ENCODE measurements at regions not wholly inside any gene's neighbourhood (a gene's known extent, or its start where the extent isn't known, plus 50 kb on each side); places are given as distances from the start of the nearest gene placed in this dataset.

DNA sequence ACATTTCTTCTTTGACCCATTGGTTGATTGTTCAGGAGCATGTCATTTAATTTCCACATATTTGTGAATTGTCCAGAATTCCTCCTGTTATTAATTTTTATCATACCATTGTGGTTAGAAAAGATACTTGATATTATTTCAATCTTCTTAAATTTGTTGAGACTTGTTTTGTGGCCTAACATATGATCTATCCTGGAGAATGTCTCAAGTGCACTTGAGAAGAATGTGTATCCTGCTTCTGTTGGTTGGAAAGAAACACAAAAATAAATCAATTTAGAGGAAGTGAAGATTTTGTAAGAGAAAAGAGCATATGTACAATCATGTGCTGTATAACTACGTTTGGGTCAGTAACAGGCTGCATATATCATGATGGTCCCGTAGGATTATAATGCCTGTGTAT is 118.6 kb upstream of the CDC42EP3 start:
- TF ChIP-seq, protein P1, sequence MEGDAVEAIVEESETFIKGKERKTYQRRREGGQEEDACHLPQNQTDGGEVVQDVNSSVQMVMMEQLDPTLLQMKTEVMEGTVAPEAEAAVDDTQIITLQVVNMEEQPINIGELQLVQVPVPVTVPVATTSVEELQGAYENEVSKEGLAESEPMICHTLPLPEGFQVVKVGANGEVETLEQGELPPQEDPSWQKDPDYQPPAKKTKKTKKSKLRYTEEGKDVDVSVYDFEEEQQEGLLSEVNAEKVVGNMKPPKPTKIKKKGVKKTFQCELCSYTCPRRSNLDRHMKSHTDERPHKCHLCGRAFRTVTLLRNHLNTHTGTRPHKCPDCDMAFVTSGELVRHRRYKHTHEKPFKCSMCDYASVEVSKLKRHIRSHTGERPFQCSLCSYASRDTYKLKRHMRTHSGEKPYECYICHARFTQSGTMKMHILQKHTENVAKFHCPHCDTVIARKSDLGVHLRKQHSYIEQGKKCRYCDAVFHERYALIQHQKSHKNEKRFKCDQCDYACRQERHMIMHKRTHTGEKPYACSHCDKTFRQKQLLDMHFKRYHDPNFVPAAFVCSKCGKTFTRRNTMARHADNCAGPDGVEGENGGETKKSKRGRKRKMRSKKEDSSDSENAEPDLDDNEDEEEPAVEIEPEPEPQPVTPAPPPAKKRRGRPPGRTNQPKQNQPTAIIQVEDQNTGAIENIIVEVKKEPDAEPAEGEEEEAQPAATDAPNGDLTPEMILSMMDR (conservative IDR thresholded peaks at IDR 0.05): no peak
- no peak overlapping the region for H3K27ac ChIP-seq

DNA sequence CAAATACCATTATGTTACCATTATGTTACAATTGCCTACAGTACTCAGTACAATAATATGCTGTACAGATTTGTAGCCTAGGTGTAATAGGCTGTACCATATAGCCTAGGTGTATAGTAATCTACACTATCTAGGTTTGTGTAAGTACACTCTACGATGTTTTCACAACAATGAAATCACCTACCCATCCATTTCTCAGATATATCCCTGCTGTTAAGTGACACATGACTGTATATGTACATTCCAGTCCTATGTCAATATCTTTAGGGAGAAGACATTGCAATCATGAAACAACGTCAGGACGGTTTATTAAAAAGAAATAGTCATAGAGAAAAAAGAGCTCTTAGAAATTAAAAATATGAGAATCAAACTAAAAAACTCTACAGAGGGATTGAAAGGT is 119.0 kb upstream of the CDC42EP3 start:
- H3K27ac ChIP-seq: no peak overlapping the region
- TF ChIP-seq, protein P1 (conservative IDR thresholded peaks at IDR 0.05): no peak

DNA sequence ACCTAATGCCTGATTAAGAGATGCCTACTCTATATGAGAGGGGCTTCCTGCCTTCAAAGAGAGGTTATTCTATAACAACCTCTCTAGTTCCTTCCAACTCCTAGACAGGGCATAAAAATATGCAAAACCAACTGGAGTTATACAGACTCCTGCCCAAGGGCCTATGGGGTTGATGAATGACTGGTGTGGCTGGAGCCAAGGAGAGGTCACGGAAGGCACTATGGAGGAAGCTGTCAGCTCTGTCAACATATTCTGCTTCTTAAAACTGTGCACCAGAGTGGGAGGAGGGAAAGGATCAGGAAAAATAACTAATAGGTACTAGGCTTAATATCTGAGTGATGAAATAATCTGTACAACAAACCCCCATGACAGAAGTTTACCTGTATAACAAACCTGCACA is 120.9 kb upstream of the CDC42EP3 start:
- no peak overlapping the region for H3K27ac ChIP-seq
- TF ChIP-seq, protein P1 (conservative IDR thresholded peaks at IDR 0.05): no peak

DNA sequence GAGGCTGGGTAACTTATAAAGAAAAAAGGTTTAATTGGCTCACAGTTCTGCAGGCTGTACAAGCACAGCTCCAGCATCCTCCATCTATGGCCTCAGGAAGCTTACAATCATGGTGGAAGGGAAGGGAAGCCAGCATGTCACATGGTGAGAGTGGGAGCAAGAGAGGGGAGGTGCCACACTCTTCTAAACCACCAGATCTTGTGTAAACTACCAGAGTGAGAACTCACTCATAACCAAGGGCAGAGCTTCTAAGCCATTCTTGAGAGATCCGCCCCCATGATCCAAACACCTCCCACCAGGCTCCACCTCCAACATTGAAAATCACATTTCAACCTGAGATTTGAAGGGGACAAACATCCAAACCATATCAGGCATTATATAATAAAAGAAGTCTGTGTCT is 121.6 kb upstream of the CDC42EP3 start:
- no peak overlapping the region for H3K27ac ChIP-seq
- TF ChIP-seq, protein P1 (conservative IDR thresholded peaks at IDR 0.05): no peak

DNA sequence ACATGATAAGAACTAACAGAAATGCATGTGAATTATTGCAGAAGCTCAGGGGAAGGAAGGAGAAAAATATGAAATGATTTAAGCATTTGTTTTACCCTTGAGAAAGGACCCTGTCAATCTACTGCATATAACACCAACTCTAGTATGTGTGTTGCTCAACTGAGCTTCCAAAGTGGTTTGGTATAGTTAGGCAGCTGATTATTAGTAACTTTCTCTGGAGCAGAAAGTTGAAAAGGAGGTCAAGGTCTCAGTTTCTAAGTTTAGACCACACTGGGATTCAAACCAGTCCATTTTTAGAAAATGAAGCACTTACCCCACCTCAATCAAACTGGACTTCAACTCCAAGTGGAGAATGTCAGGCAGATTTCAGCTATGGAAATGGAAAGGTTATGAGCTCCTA is 123.3 kb upstream of the CDC42EP3 start:
- TF ChIP-seq, protein P1 (conservative IDR thresholded peaks at IDR 0.05): no peak
- no peak overlapping the region for H3K27ac ChIP-seq

DNA sequence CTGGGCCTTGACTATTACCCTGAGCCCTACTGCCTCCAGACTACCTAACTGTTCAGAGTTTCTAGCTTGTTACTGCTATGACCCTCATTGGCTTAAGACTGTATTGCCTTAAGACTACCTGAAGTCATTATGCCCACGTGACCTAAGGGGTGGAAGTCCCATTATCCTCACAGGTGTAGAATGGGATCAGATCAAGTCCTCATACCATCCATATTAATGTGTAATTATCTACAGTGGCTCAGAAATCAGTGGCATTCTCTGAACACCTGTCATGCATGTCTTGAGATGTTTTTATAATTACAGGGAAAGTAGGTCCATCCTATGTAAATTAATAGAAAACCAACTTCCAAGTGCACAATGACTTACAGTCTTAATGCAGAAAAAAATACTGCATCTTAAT is 124.0 kb upstream of the CDC42EP3 start:
- TF ChIP-seq, protein P1 (conservative IDR thresholded peaks at IDR 0.05): no peak
- no peak overlapping the region for H3K27ac ChIP-seq

DNA sequence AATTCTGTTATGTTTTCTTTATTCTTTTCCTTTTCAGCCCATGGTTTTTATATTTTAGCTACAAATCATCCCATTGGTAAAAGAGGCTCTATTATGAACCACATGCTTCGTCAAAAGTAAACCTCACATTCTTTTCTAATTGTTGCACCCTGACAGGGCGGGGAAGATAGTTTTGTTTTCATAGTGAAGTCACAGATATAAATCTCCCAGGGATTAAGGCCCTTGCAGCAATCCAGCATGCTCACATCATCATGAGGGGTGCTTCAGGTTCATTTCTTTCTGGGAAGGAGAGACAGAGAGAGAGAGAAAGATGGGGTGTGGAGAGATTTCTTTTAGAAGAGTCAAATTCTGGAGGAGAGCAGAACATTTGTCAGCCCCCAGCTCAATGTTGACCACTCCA is 124.5 kb upstream of the CDC42EP3 start:
- TF ChIP-seq, protein P1 (conservative IDR thresholded peaks at IDR 0.05): no peak
- no peak overlapping the region for H3K27ac ChIP-seq

DNA sequence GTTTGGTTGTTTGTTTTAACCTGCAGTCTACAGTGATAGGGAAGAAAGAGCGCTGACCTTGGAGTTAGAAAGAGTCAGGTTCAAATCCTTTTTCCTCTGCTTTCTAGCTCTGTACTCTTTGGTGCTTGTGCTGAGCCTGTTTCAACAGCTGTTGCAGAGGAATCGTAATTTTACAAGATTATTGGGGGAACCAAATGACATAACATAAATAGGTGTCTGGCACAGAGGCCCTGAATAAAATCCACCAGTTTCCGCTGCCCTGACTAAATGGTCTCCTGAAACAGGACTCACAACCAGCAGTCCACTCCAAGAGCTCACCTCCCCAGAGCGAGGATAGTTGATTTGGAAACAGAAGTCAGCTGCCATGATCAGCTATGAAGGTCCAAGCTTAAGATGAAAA is 125.0 kb upstream of the CDC42EP3 start:
- H3K27ac ChIP-seq: no peak overlapping the region
- TF ChIP-seq, protein P1 (conservative IDR thresholded peaks at IDR 0.05): no peak
